Transverse colon (tissue), 4 donors: ENCODE measurements at regions not wholly inside any gene's neighbourhood (a gene's known extent, or its start where the extent isn't known, plus 50 kb on each side); places are given as distances from the start of the nearest gene placed in this dataset.

Source experiments
- CTCF ChIP-seq, 5 experiments: fragments of 200-600 bp in 3 of 5; fragments of 450-650 bp in 2 of 5; sonication (generic) in 3 of 5; IDR thresholded peaks; 1 replicate in 2 of 5; 2 replicates in 3 of 5; pipeline ENCODE4 v1.5.1; 2016 to 2017; ENCODE audit warnings: antibody characterized with exemption in 5 of 5, inconsistent platforms in 3 of 5, mild to moderate bottlenecking in 2 of 5, moderate library complexity in 1 of 5
- EP300 ChIP-seq: sonication (generic); formaldehyde crosslinking; IDR thresholded peaks from one replicate; pipeline ENCODE4 v1.6.1; 2017; ENCODE audit warnings: antibody characterized with exemption, low read depth
- POLR2A ChIP-seq: fragments of 450-650 bp; IDR thresholded peaks from one replicate; pipeline ENCODE4 v1.6.1; 2016; ENCODE audit warnings: antibody characterized with exemption, mild to moderate bottlenecking, moderate library complexity
- POLR2AphosphoS5 ChIP-seq, 3 donors: sonication (generic); formaldehyde crosslinking; IDR thresholded peaks; one replicate each; pipeline ENCODE4 v1.6.1; 2016; ENCODE audit warnings: antibody characterized with exemption in 3 of 3

DNA sequence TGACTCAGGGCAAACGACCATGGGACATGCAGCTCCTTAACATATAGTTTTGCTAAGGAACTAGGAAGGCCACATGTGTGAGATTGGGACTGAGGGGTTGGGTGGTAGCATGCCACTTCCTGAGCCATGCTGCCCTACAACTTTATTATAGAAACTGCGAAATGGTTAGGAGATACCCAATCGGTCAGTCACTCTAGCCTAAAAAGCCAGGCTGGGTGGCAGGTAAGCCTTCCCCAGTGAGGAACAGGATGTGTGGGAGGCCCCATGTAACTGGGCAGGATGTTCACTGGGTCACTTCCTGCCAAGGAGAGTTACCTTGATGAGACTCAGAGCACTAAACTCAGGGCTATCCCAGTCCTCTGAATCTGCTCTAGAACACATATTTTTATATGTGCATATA lies 123.5 kb downstream of the MAP3K7 start:
- TF ChIP-seq CTCF (IDR thresholded peaks at IDR 0.05) (no peak), POLR2A (no peak), EP300 (no peak), POLR2AphosphoS5 (IDR thresholded peaks at IDR 0.05) (no peak)
